ENCODE measurements at regions not wholly inside any gene's neighbourhood (a gene's known extent, or its start where the extent isn't known, plus 50 kb on each side); places are given as distances from the start of the nearest gene placed in this dataset.

- TF ChIP-seq, protein P1, sequence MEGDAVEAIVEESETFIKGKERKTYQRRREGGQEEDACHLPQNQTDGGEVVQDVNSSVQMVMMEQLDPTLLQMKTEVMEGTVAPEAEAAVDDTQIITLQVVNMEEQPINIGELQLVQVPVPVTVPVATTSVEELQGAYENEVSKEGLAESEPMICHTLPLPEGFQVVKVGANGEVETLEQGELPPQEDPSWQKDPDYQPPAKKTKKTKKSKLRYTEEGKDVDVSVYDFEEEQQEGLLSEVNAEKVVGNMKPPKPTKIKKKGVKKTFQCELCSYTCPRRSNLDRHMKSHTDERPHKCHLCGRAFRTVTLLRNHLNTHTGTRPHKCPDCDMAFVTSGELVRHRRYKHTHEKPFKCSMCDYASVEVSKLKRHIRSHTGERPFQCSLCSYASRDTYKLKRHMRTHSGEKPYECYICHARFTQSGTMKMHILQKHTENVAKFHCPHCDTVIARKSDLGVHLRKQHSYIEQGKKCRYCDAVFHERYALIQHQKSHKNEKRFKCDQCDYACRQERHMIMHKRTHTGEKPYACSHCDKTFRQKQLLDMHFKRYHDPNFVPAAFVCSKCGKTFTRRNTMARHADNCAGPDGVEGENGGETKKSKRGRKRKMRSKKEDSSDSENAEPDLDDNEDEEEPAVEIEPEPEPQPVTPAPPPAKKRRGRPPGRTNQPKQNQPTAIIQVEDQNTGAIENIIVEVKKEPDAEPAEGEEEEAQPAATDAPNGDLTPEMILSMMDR (IDR thresholded peaks at IDR 0.05; ENCODE audit: low read depth, low read length): no peak
- no peak for TF ChIP-seq EZH2phosphoT487 (IDR thresholded peaks at IDR 0.05; ENCODE audit: low read depth)
Observed at GRCh38 chr7:13745530-13745929, 243.9 kb downstream of the ETV1 start.

All from OCI-LY3 (cell line).